Retinal pigment epithelial cell (primary cell): ENCODE measurements at regions not wholly inside any gene's neighbourhood (a gene's known extent, or its start where the extent isn't known, plus 50 kb on each side); places are given as distances from the start of the nearest gene placed in this dataset.
A peak's percentile ranks its signal among the peaks of the same experiment; 100 is the strongest.
"Not testable (repeated sequence)": the region's sequence is repeated elsewhere in the genome, so short reads cannot be mapped to it uniquely, and the experiment has no call there.

Experiments used
- DNase-seq: peaks from one replicate; pipeline ENCODE4 v3.0.0-alpha.2; 2010; ENCODE audit warnings: low read depth
- H3K4me3 ChIP-seq: 2 replicates; pipeline ENCODE4 v1.5.1; 2011; ENCODE audit warnings: mild to moderate bottlenecking, low read length, control low read depth, moderate library complexity
- TF ChIP-seq, protein P1 (sequence below): conservative IDR thresholded peaks from 2 replicates; pipeline ENCODE4 v1.5.1; 2011; ENCODE audit warnings: low read depth, low read length, control low read depth, inconsistent platforms

DNA sequence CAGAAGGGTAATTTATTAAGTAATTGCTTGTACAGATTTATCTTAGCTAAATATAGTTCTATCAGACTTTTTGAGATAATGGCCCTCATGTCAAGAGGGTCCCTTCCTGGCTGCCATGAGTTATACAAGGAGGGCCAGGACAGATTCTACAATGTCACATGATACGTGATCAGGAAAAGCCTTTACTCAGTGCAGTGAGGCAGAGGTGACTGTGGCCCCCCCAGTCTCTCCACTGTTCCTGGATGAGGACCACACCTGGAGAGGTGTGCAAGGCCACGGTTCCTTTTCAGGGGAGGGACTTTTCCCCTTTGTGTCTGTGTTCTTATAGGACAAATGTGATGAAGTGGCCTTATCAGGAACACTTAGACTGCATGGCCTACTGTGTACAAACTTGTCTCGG, 54.3 kb upstream of the LRCH1 start:
- H3K4me3 ChIP-seq = no peak overlapping the region
- TF ChIP-seq, protein P1, sequence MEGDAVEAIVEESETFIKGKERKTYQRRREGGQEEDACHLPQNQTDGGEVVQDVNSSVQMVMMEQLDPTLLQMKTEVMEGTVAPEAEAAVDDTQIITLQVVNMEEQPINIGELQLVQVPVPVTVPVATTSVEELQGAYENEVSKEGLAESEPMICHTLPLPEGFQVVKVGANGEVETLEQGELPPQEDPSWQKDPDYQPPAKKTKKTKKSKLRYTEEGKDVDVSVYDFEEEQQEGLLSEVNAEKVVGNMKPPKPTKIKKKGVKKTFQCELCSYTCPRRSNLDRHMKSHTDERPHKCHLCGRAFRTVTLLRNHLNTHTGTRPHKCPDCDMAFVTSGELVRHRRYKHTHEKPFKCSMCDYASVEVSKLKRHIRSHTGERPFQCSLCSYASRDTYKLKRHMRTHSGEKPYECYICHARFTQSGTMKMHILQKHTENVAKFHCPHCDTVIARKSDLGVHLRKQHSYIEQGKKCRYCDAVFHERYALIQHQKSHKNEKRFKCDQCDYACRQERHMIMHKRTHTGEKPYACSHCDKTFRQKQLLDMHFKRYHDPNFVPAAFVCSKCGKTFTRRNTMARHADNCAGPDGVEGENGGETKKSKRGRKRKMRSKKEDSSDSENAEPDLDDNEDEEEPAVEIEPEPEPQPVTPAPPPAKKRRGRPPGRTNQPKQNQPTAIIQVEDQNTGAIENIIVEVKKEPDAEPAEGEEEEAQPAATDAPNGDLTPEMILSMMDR = no peak

DNA sequence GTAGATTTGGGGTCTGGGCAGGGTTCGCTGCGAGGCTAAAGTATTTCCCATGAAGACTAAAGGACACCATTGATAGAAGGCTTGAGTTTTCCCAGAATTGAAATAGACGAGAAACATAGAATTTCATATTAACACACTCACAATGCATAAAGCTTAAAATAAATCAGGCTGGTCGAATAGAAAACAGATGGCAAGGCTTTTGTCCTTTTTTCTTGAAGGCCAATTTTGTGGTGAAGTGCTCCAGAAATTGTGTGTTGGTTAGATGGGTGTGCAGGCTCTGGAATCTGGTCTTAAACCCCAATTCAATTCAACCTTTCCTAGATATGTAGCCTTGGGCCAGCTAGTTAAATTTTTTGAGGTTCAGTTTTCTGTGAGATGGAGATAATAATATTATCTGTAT, 56.9 kb upstream of the LRCH1 start:
- DNase-seq = no peak
- TF ChIP-seq, protein P1 = no peak
- no peak overlapping the region for H3K4me3 ChIP-seq

More for the DNA sequence above, 54.3 kb upstream of the LRCH1 start:
- DNase-seq = no peak

DNA sequence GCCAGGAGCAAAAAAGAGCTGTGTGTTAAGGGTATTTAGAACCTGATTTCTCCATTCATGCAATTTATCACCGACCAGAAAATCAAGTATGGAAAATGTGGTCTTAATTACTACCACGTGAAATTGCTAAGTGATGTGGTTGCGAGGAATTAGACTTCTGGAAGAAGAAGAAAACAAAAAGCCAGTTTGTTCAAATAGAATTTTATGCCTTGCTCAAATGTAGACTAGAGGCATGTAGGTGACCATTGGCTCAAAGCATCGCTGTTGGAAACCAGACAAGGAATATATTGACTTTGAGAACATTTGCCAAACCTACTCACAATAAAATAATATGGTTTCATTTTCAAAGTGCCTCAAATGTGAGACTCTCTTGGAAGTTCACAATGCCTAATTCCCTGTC, 57.3 kb upstream of the LRCH1 start:
- no peak for DNase-seq
- TF ChIP-seq, protein P1 = no peak
- no peak overlapping the region for H3K4me3 ChIP-seq

DNA sequence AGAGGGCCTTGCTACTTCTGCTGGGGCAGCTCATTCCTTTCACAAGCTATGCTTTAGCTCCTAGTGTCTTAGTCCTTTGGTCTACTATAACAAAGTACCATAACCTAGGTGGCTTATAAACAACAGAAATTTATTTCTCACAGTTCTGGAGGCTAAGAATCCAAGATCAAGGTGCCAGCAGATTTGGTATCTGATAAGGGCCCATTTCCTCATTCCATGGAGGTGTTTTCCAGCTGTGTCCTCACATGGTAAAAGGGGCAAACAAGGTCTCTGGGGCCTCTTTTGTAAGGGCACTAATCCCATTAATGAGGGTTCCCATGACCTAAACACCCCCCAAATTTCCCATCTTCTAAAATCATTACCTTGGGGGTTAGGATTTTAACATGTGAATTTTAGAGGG, 57.9 kb upstream of the LRCH1 start:
- TF ChIP-seq, protein P1 = no peak
- no peak overlapping the region for H3K4me3 ChIP-seq
- no peak for DNase-seq

GRCh38 chr13:46492946-46493345, 60.0 kb upstream of the LRCH1 start:
- no peak for DNase-seq
- TF ChIP-seq, protein P1 = peak; percentile 58
- no peak overlapping the region for H3K4me3 ChIP-seq

- no peak for DNase-seq
- TF ChIP-seq, protein P1 = no peak
- no peak overlapping the region for H3K4me3 ChIP-seq
Observed at GRCh38 chr13:46491641-46492040, 61.3 kb upstream of the LRCH1 start.

GRCh38 chr13:46490713-46491112, 62.3 kb upstream of the LRCH1 start:
- not testable (repeated sequence) for DNase-seq, H3K4me3 ChIP-seq

DNA sequence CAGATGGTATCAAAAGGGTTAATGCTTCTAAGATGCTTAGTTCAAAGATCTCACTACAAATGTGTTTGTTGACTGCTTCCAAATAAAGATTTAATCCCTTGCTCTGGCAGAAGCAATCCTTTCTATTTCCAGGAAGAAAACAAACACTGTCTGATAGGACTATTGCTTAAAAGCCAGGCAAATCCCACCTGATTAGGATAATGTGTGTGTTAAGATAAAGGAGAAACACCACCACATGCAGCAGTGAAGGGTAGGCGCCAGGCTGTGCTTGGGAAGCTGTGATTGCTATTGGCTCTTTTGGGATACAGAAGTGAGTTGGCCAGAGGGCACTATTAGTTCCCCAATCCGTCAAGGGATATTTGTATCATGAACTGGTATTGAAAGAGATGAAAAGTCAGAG, 62.8 kb upstream of the LRCH1 start:
- TF ChIP-seq, protein P1 = no peak
- no peak overlapping the region for H3K4me3 ChIP-seq
- peak; percentile 62 for DNase-seq
